ENCODE measurements at regions not wholly inside any gene's neighbourhood (a gene's known extent, or its start where the extent isn't known, plus 50 kb on each side); places are given as distances from the start of the nearest gene placed in this dataset.

- TF ChIP-seq ZNF292 (CRISPR knock-in tag; IDR thresholded peaks at IDR 0.05; ENCODE audit: borderline replicate concordance, low read depth) (no peak), NBN (conservative IDR thresholded peaks at IDR 0.05) (no peak), MXD1 (CRISPR knock-in tag; IDR thresholded peaks at IDR 0.05) (no peak), ZNF557 (CRISPR knock-in tag; IDR thresholded peaks at IDR 0.05) (no peak), ZNF12 (CRISPR knock-in tag; IDR thresholded peaks at IDR 0.05) (no peak), ZNF546 (CRISPR knock-in tag; conservative IDR thresholded peaks at IDR 0.05) (no peak), PATZ1 (CRISPR knock-in tag; IDR thresholded peaks at IDR 0.05) (no peak), ATF6 (CRISPR knock-in tag; conservative IDR thresholded peaks at IDR 0.05) (no peak), ZSCAN5A (CRISPR knock-in tag; IDR thresholded peaks at IDR 0.05; ENCODE audit: borderline replicate concordance) (no peak), HMGA1 (CRISPR knock-in tag; conservative IDR thresholded peaks at IDR 0.05) (no peak), SNAPC2 (CRISPR knock-in tag; IDR thresholded peaks at IDR 0.05) (no peak), FOXK2 (IDR thresholded peaks at IDR 0.05) (no peak), NR2F1 (CRISPR knock-in tag; IDR thresholded peaks at IDR 0.05) (no peak), CREB3 (CRISPR knock-in tag; IDR thresholded peaks at IDR 0.05) (no peak), ATF5 (CRISPR knock-in tag; IDR thresholded peaks at IDR 0.05; ENCODE audit: low read depth) (no peak), ARNTL (CRISPR knock-in tag; IDR thresholded peaks at IDR 0.05) (no peak)
- Histone ChIP-seq H3K79me2 (ENCODE audit: insufficient read depth, low read length) (no peaks in the 10 kb centered on the region), H2AFZ (ENCODE audit: low read length) (no peak overlapping the region), H3K4me1 (ENCODE audit: insufficient read depth, low read length) (no peaks in the 10 kb centered on the region), H4K20me1 (ENCODE audit: insufficient read depth, low read length) (no peaks in the 10 kb centered on the region), H3K4me2 (ENCODE audit: low read depth, low read length) (no peak overlapping the region), H3K36me3 (replicated peaks in 1 of 2; ENCODE audit: control insufficient read depth in 1 of 2, insufficient read depth in 2 of 2, low read length in 2 of 2) (no peaks in the 10 kb centered on the region), H3K4me3 (replicated peaks in 1 of 3; ENCODE audit: insufficient read depth in 1 of 3, low read depth in 2 of 3, low read length in 3 of 3) (no peak overlapping the region), H3K27me3 (ENCODE audit: control insufficient read depth in 1 of 2, insufficient read depth in 2 of 2, low read length in 2 of 2) (peaks cover 0 to 7% of the 10 kb centered on the region in 2 experiments; a peak in 1 of 5 replicates), H3K9me3 (ENCODE audit: low read length) (no peaks in the 10 kb centered on the region), H3K27ac (ENCODE audit: extremely low read length, insufficient read depth, low read length) (no peak overlapping the region), H3K9ac (ENCODE audit: insufficient read depth, low read depth, low read length) (no peak overlapping the region)
- FAIRE-seq: no peak
- intact Hi-C loops (cut with micrococcal nuclease; ENCODE audit: unreplicated experiment): loop anchor here (10.0 kb wide), 1 partner anchor 1005 kb away; no protein-coding TSS in a partner anchor
- WGBS (ENCODE audit: low lambda C conversion rate): 45% methylated on average over 2 of the region's 4 CpGs
- ChIA-PET CTCF (ENCODE audit: low intra/inter-chr PET ratio, low total read pairs) (no interaction called here), POLR2A (no interaction called here)
- DNase-seq (ENCODE audit: low spot score): no peak
- ATAC-seq: no peak
- in situ Hi-C loops (cut with HindIII; ENCODE audit: extremely low pct_ligation_motif_present, low pct_unique_long_range_greater_than_20kb): no loop called here
- no TSS peak for BruUV-seq (replicated peaks)
These were observed 186.6 kb upstream of the INHBA start for GRCh38 chr7:41889472-41889871.

All from HepG2 (cell line).